ENCODE measurements at regions not wholly inside any gene's neighbourhood (a gene's known extent, or its start where the extent isn't known, plus 50 kb on each side); places are given as distances from the start of the nearest gene placed in this dataset.

GRCh38 chr20:57040924-57041323, 225.5 kb downstream of the BMP7 start:
- no peak for DNase-seq

- no peak for DNase-seq
Measured at GRCh38 chr20:57043091-57043490, 223.3 kb downstream of the BMP7 start.

- DNase-seq = no peak
Measured at GRCh38 chr20:57043669-57044268, 222.7 kb downstream of the BMP7 start.

- DNase-seq = no peak
Measured at GRCh38 chr20:57047281-57048026, 219.0 kb downstream of the BMP7 start.

- DNase-seq = peak; percentile 6
Measured at GRCh38 chr20:57048027-57048869, 218.2 kb downstream of the BMP7 start.

- no peak for DNase-seq
Measured at GRCh38 chr20:57049296-57049695, 217.1 kb downstream of the BMP7 start.

GRCh38 chr20:57051096-57051495, 215.3 kb downstream of the BMP7 start:
- DNase-seq = no peak

- no peak for DNase-seq
Measured at GRCh38 chr20:57053067-57053466, 213.4 kb downstream of the BMP7 start.

GRCh38 chr20:57053793-57054552, 212.5 kb downstream of the BMP7 start:
- no peak for DNase-seq

- DNase-seq = no peak
Measured at GRCh38 chr20:57055345-57055744, 211.1 kb downstream of the BMP7 start.

- no peak for DNase-seq
Measured at GRCh38 chr20:57056651-57057050, 209.8 kb downstream of the BMP7 start.

GRCh38 chr20:57059055-57059596, 207.3 kb downstream of the BMP7 start:
- DNase-seq = no peak

- DNase-seq = no peak
Measured at GRCh38 chr20:57060407-57061050, 205.9 kb downstream of the BMP7 start.

GRCh38 chr20:57061051-57061900, 205.2 kb downstream of the BMP7 start:
- no peak for DNase-seq

GRCh38 chr20:57062241-57062640, 204.2 kb downstream of the BMP7 start:
- no peak for DNase-seq

GRCh38 chr20:57062696-57063270, 203.7 kb downstream of the BMP7 start:
- no peak for DNase-seq

- no peak for DNase-seq
Measured at GRCh38 chr20:57064836-57065235, 201.6 kb downstream of the BMP7 start.

- no peak for DNase-seq
Measured at GRCh38 chr20:57065646-57066045, 200.8 kb downstream of the BMP7 start.

- no peak for DNase-seq
Measured at GRCh38 chr20:57066126-57066900, 200.1 kb downstream of the BMP7 start.

- no peak for DNase-seq
Measured at GRCh38 chr20:57069442-57069841, 197.0 kb downstream of the BMP7 start.

All from inflammatory macrophage treated with lipopolysaccharide for 4 hours (primary cell).